HepG2 (cell line): ENCODE measurements at regions not wholly inside any gene's neighbourhood (a gene's known extent, or its start where the extent isn't known, plus 50 kb on each side); places are given as distances from the start of the nearest gene placed in this dataset.

Experiments used
- ARID5B ChIP-seq: IDR thresholded peaks from 2 replicates; pipeline ENCODE4 v1.4.0; 2020; ENCODE audit warnings: mild to moderate bottlenecking, missing genetic modification reagents
- DNMT3B ChIP-seq: conservative IDR thresholded peaks from 2 replicates; pipeline ENCODE4 v1.6.1; 2016; ENCODE audit warnings: missing biosample characterization, control low read depth
- DR1 ChIP-seq: sonication (generic); formaldehyde crosslinking; IDR thresholded peaks from 2 replicates; pipeline ENCODE4 v1.8.0; 2021; ENCODE audit warnings: mild to moderate bottlenecking, missing genetic modification reagents, inconsistent platforms
- GTF2F1 ChIP-seq: fragments of 150-350 bp; IDR thresholded peaks from 2 replicates; pipeline ENCODE4 v1.6.1; 2014; ENCODE audit warnings: low read length
- HNRNPL ChIP-seq: fragments of 200-400 bp; formaldehyde crosslinking; IDR thresholded peaks from 2 replicates; pipeline ENCODE4 v1.6.1; 2017; ENCODE audit warnings: mild to moderate bottlenecking, low read depth, low read length
- HNRNPUL1 ChIP-seq: fragments of 200-400 bp; formaldehyde crosslinking; IDR thresholded peaks from 2 replicates; pipeline ENCODE4 v1.6.1; 2017; ENCODE audit warnings: low read depth, mild to moderate bottlenecking, low read length, moderate library complexity
- MNT ChIP-seq: fragments of 450-650 bp; IDR thresholded peaks from 2 replicates; pipeline ENCODE4 v1.6.1; 2016
- POLR2A ChIP-seq, 2 experiments: IDR thresholded peaks; 2 replicates each; pipeline ENCODE4 v1.6.1; 2011; ENCODE audit warnings: low read depth in 2 of 2, low read length in 2 of 2, mild to moderate bottlenecking in 1 of 2, moderate library complexity in 1 of 2; ENCODE audit not compliant: insufficient read depth in 1 of 2
- PRMT3 ChIP-seq: sonication (generic); formaldehyde crosslinking; IDR thresholded peaks from 2 replicates; pipeline ENCODE4 v1.8.1; 2022; ENCODE audit warnings: low read depth, mild to moderate bottlenecking, moderate library complexity, missing genetic modification reagents, borderline replicate concordance
- REL ChIP-seq: sonication (generic); formaldehyde crosslinking; conservative IDR thresholded peaks from 2 replicates; pipeline ENCODE4 v1.8.0; 2022; ENCODE audit warnings: mild to moderate bottlenecking, missing genetic modification reagents, moderate library complexity
- ZNF225 ChIP-seq: sonication (generic); formaldehyde crosslinking; IDR thresholded peaks from 2 replicates; pipeline ENCODE4 v1.4.0; 2020; ENCODE audit warnings: mild to moderate bottlenecking, missing genetic modification reagents
- TF ChIP-seq, protein P1 (sequence below): sonication (generic); formaldehyde crosslinking; IDR thresholded peaks from 2 replicates; pipeline ENCODE4 v1.4.0; 2020; ENCODE audit warnings: missing genetic modification reagents
- TF ChIP-seq, protein P2 (sequence below): sonication (generic); formaldehyde crosslinking; conservative IDR thresholded peaks from 2 replicates; pipeline ENCODE4 v1.8.0; 2022; ENCODE audit warnings: low read depth, missing genetic modification reagents
- TF ChIP-seq, protein P3 (sequence below): sonication (generic); formaldehyde crosslinking; IDR thresholded peaks from 2 replicates; pipeline ENCODE4 v1.4.0; 2020; ENCODE audit warnings: mild to moderate bottlenecking, low read depth, missing genetic modification reagents

DNA sequence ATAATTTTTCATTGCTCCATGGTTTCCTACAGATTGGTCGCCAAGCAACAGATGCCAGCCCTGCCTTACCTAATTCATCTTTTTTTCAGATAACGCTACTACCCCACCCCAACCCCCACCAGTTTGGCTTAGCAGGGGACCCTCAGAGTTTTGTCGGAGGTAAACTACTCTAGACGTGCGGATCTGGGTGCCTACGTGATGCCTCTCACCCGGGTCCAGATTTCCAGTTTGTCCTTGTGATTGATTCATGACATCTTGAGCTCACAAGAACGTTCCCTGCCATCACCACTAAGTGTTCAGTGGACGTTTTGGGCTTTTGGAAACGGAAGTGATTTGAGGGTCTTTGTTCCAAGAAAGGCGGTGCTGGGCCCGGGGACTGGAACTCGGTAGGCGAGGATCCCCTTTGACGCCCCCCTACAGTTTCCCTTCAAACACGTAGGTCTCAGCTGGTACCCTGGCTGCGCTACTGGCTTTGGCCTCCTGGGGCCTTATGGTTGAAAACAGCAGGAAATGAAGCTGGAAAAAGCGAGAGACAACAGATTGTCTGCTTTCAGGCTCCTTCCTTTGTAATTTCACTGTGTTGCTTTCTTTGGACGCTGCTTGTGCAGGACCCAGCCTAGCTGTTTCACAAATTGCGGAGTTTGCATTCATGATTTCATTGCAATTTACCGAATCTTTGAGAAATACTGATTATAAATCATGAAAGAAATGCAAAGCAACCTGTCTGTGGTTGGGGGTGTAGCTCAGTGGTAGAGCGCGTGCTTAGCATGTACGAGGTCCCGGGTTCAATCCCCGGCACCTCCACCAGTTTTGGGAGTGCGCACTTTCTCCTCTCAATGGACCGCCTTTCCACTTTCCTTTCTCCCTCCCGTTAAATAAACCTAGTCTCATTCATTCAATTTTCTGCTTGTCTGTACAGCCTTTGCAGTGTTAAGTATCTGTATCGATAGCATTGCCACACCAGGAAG lies 81.0 kb downstream of the GPX5 start (continued):
- TF ChIP-seq, protein P1, sequence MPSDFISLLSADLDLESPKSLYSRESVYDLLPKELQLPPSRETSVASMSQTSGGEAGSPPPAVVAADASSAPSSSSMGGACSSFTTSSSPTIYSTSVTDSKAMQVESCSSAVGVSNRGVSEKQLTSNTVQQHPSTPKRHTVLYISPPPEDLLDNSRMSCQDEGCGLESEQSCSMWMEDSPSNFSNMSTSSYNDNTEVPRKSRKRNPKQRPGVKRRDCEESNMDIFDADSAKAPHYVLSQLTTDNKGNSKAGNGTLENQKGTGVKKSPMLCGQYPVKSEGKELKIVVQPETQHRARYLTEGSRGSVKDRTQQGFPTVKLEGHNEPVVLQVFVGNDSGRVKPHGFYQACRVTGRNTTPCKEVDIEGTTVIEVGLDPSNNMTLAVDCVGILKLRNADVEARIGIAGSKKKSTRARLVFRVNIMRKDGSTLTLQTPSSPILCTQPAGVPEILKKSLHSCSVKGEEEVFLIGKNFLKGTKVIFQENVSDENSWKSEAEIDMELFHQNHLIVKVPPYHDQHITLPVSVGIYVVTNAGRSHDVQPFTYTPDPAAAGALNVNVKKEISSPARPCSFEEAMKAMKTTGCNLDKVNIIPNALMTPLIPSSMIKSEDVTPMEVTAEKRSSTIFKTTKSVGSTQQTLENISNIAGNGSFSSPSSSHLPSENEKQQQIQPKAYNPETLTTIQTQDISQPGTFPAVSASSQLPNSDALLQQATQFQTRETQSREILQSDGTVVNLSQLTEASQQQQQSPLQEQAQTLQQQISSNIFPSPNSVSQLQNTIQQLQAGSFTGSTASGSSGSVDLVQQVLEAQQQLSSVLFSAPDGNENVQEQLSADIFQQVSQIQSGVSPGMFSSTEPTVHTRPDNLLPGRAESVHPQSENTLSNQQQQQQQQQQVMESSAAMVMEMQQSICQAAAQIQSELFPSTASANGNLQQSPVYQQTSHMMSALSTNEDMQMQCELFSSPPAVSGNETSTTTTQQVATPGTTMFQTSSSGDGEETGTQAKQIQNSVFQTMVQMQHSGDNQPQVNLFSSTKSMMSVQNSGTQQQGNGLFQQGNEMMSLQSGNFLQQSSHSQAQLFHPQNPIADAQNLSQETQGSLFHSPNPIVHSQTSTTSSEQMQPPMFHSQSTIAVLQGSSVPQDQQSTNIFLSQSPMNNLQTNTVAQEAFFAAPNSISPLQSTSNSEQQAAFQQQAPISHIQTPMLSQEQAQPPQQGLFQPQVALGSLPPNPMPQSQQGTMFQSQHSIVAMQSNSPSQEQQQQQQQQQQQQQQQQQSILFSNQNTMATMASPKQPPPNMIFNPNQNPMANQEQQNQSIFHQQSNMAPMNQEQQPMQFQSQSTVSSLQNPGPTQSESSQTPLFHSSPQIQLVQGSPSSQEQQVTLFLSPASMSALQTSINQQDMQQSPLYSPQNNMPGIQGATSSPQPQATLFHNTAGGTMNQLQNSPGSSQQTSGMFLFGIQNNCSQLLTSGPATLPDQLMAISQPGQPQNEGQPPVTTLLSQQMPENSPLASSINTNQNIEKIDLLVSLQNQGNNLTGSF = 0 out of 2 replicates have a peak, but pooled peaks have one; percentile 17
- TF ChIP-seq MNT = no peak
- TF ChIP-seq REL (CRISPR knock-in tag) = no peak
- no peak for TF ChIP-seq POLR2A (IDR thresholded peaks at IDR 0.05; ENCODE audit: insufficient read depth in 1 of 2, low read depth in 2 of 2, low read length in 2 of 2)
- no peak for TF ChIP-seq GTF2F1
- TF ChIP-seq ARID5B = peak; percentile 83
- no peak for TF ChIP-seq ZNF225 (CRISPR knock-in tag)
- TF ChIP-seq DNMT3B (CRISPR knock-in tag) = no peak
- no peak for TF ChIP-seq DR1 (CRISPR knock-in tag)
- TF ChIP-seq, protein P2, sequence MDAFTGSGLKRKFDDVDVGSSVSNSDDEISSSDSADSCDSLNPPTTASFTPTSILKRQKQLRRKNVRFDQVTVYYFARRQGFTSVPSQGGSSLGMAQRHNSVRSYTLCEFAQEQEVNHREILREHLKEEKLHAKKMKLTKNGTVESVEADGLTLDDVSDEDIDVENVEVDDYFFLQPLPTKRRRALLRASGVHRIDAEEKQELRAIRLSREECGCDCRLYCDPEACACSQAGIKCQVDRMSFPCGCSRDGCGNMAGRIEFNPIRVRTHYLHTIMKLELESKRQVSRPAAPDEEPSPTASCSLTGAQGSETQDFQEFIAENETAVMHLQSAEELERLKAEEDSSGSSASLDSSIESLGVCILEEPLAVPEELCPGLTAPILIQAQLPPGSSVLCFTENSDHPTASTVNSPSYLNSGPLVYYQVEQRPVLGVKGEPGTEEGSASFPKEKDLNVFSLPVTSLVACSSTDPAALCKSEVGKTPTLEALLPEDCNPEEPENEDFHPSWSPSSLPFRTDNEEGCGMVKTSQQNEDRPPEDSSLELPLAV (CRISPR knock-in tag) = no peak
- TF ChIP-seq HNRNPUL1 = no peak
- no peak for TF ChIP-seq HNRNPL
- TF ChIP-seq, protein P3, sequence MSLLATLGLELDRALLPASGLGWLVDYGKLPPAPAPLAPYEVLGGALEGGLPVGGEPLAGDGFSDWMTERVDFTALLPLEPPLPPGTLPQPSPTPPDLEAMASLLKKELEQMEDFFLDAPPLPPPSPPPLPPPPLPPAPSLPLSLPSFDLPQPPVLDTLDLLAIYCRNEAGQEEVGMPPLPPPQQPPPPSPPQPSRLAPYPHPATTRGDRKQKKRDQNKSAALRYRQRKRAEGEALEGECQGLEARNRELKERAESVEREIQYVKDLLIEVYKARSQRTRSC (CRISPR knock-in tag) = no peak
- TF ChIP-seq PRMT3 (CRISPR knock-in tag) = no peak
